HepG2 (cell line): ENCODE measurements at regions not wholly inside any gene's neighbourhood (a gene's known extent, or its start where the extent isn't known, plus 50 kb on each side); places are given as distances from the start of the nearest gene placed in this dataset.

Source experiments
- ATAC-seq: fragments of 200-7000 bp; cut with Tn5 transposase; 3 replicates; pipeline ENCODE4 v1.9.1; 2020; ENCODE audit warnings: mild to moderate bottlenecking, moderate library complexity
- BruUV-seq: library from RNA; stranded (reverse); fragments of 400-500 nt; replicated peaks from 2 replicates; lab custom pipeline; 2021; lab: Mats Ljungman, UMichigan
- CTCF ChIA-PET: fragments of 300-600 bp; formaldehyde crosslinking; extraction: SDS; loops from one replicate; lab custom pipeline; 2021; ENCODE audit warnings: low total read pairs, inconsistent platforms, low intra/inter-chr PET ratio; lab: Yijun Ruan, JAX
- POLR2A ChIA-PET: fragments of 350-600 bp; sonication (Branson Sonifier 250); formaldehyde crosslinking; loops from one replicate; lab custom pipeline; 2020; ENCODE audit warnings: antibody characterized with exemption, inconsistent platforms; lab: Yijun Ruan, JAX
- DNase-seq: peaks from one replicate; pipeline ENCODE4 v3.0.0-alpha.2; 2015; ENCODE audit warnings: low spot score
- FAIRE-seq: peaks from 3 replicates; lab custom pipeline; 2011; peaks lifted over from hg19 to GRCh38; lab: Jason Lieb, UNC
- H2AFZ ChIP-seq: one replicate; pipeline ENCODE4 v1.6.1; 2011; ENCODE audit warnings: low read length, inconsistent platforms
- H3K27ac ChIP-seq: fragments of 300-600 bp; 3 replicates; pipeline ENCODE4 v1.8.0; 2011; ENCODE audit warnings: mixed run types, mild to moderate bottlenecking, mixed read lengths, low read length, inconsistent platforms; ENCODE audit not compliant: insufficient read depth; ENCODE audit errors: extremely low read length
- H3K27me3 ChIP-seq, 2 experiments: fragments of 200-600 bp in 1 of 2; 2 replicates in 1 of 2; 3 replicates in 1 of 2; pipeline versions ENCODE4 v1.6.0 to v1.8.0; 2011; ENCODE audit warnings: low read length in 2 of 2, mild to moderate bottlenecking in 2 of 2, moderate library complexity in 2 of 2, inconsistent platforms in 1 of 2; ENCODE audit not compliant: insufficient read depth in 2 of 2, control insufficient read depth in 1 of 2
- H3K36me3 ChIP-seq, 2 experiments: fragments of 200-600 bp in 1 of 2; replicated peaks in 1 of 2; 2 replicates in 1 of 2; 3 replicates in 1 of 2; pipeline versions ENCODE4 v1.5.1 to v1.8.0; 2011; ENCODE audit warnings: low read length in 2 of 2, inconsistent platforms in 1 of 2; ENCODE audit not compliant: insufficient read depth in 2 of 2, control insufficient read depth in 1 of 2
- H3K4me1 ChIP-seq: 2 replicates; pipeline ENCODE4 v1.5.1; 2012; ENCODE audit warnings: low read length, inconsistent platforms; ENCODE audit not compliant: insufficient read depth
- H3K4me2 ChIP-seq: 2 replicates; pipeline ENCODE4 v1.6.0; 2011; ENCODE audit warnings: low read depth, low read length, inconsistent platforms
- H3K4me3 ChIP-seq, 3 experiments: fragments of 200-600 bp in 1 of 3; sonication (generic), shearing (Covaris generic) in 1 of 3; replicated peaks in 1 of 3; 2 replicates each; pipeline ENCODE4 v1.5.1; 2011 to 2016; ENCODE audit warnings: low read length in 3 of 3, inconsistent platforms in 2 of 3, low read depth in 2 of 3, mild to moderate bottlenecking in 2 of 3, control low read depth in 1 of 3, mixed read lengths in 1 of 3; ENCODE audit not compliant: insufficient read depth in 1 of 3
- H3K79me2 ChIP-seq: one replicate; pipeline ENCODE4 v1.6.1; 2011; ENCODE audit warnings: low read length, inconsistent platforms; ENCODE audit not compliant: insufficient read depth
- H3K9ac ChIP-seq: 2 replicates; pipeline ENCODE4 v1.6.0; 2011; ENCODE audit warnings: mild to moderate bottlenecking, low read depth, low read length, inconsistent platforms; ENCODE audit not compliant: insufficient read depth
- H3K9me3 ChIP-seq: 2 replicates; pipeline ENCODE4 v1.5.1; 2012; ENCODE audit warnings: mild to moderate bottlenecking, low read length
- H4K20me1 ChIP-seq: 2 replicates; pipeline ENCODE4 v1.6.0; 2011; ENCODE audit warnings: inconsistent platforms, mild to moderate bottlenecking, low read length, moderate library complexity; ENCODE audit not compliant: insufficient read depth
- CC2D1A ChIP-seq: sonication (generic); formaldehyde crosslinking; IDR thresholded peaks from 2 replicates; pipeline ENCODE4 v1.8.1; 2023; ENCODE audit warnings: mild to moderate bottlenecking, missing genetic modification reagents
- DNMT1 ChIP-seq: sonication (generic); formaldehyde crosslinking; IDR thresholded peaks from 2 replicates; pipeline ENCODE4 v1.5.1; 2020; ENCODE audit warnings: mild to moderate bottlenecking, missing genetic modification reagents
- EP300 ChIP-seq, 3 experiments: sonication (generic) in 1 of 3; formaldehyde crosslinking in 1 of 3; IDR thresholded peaks; 2 replicates each; pipeline versions ENCODE4 v1.5.1 to v1.6.1; 2011 to 2020; ENCODE audit warnings: low read depth in 2 of 3, low read length in 2 of 3, borderline replicate concordance in 1 of 3, improper control_type of control experiment in 1 of 3, mild to moderate bottlenecking in 1 of 3, missing genetic modification reagents in 1 of 3, moderate library complexity in 1 of 3
- FIP1L1 ChIP-seq: fragments of 200-400 bp; formaldehyde crosslinking; IDR thresholded peaks from 2 replicates; pipeline ENCODE4 v1.6.1; 2018; ENCODE audit warnings: low read depth, mild to moderate bottlenecking, low read length, moderate library complexity, borderline replicate concordance; ENCODE audit not compliant: insufficient read depth
- GABPA ChIP-seq, 2 experiments: IDR thresholded peaks; 2 replicates each; pipeline ENCODE4 v1.6.1; 2011 to 2016; ENCODE audit warnings: low read depth in 2 of 2, low read length in 1 of 2, missing biosample characterization in 1 of 2, missing genetic modification characterization in 1 of 2
- GPN1 ChIP-seq: sonication (generic); formaldehyde crosslinking; IDR thresholded peaks from 2 replicates; pipeline ENCODE4 v1.5.1; 2020; ENCODE audit warnings: missing genetic modification reagents, borderline replicate concordance
- MAZ ChIP-seq, 2 experiments: sonication (generic) in 1 of 2; formaldehyde crosslinking in 1 of 2; IDR thresholded peaks; 2 replicates each; pipeline versions ENCODE4 v1.5.0 to v1.6.1; 2012 to 2020; ENCODE audit warnings: low read depth in 2 of 2, mild to moderate bottlenecking in 2 of 2, borderline replicate concordance in 1 of 2, improper control_type of control experiment in 1 of 2, low read length in 1 of 2, missing genetic modification reagents in 1 of 2, moderate library complexity in 1 of 2
- NFE2L1 ChIP-seq: sonication (generic); formaldehyde crosslinking; IDR thresholded peaks from 2 replicates; pipeline ENCODE4 v1.4.0; 2020; ENCODE audit warnings: missing genetic modification reagents, mild to moderate bottlenecking, borderline replicate concordance
- NFIB ChIP-seq: sonication (generic); formaldehyde crosslinking; IDR thresholded peaks from 2 replicates; pipeline ENCODE4 v1.9.0; 2021; ENCODE audit warnings: missing genetic modification reagents, mild to moderate bottlenecking, borderline replicate concordance
- PHF8 ChIP-seq: sonication (generic); formaldehyde crosslinking; IDR thresholded peaks from 2 replicates; pipeline ENCODE4 v1.5.0; 2020; ENCODE audit warnings: missing genetic modification reagents
- RBFOX2 ChIP-seq: fragments of 200-400 bp; formaldehyde crosslinking; IDR thresholded peaks from 2 replicates; pipeline ENCODE4 v1.6.1; 2017; ENCODE audit warnings: low read depth, mild to moderate bottlenecking, low read length
- STAT5B ChIP-seq: sonication (generic); formaldehyde crosslinking; IDR thresholded peaks from 2 replicates; pipeline ENCODE4 v1.4.0; 2020; ENCODE audit warnings: missing genetic modification reagents
- ZNF335 ChIP-seq: sonication (generic); formaldehyde crosslinking; IDR thresholded peaks from 2 replicates; pipeline ENCODE4 v1.4.0; 2020; ENCODE audit warnings: missing genetic modification reagents
- ZNF558 ChIP-seq: sonication (generic); formaldehyde crosslinking; IDR thresholded peaks from 2 replicates; pipeline ENCODE4 v1.9.0; 2022; ENCODE audit warnings: mild to moderate bottlenecking, missing genetic modification reagents, borderline replicate concordance
- ZNF616 ChIP-seq: sonication (generic); formaldehyde crosslinking; IDR thresholded peaks from 2 replicates; pipeline ENCODE4 v1.5.0; 2020; ENCODE audit warnings: low read depth, mild to moderate bottlenecking, missing genetic modification reagents
- WGBS: methylation state at CpG from one replicate; pipeline ENCODE4 v1.1.6; 2017; ENCODE audit warnings: low lambda C conversion rate; 5-methylcytosine and 5-hydroxymethylcytosine counted together
- in situ Hi-C: cut with HindIII; loops from 2 replicates; pipeline ENCODE4 v1.10.0; 2017; ENCODE audit warnings: low pct_unique_long_range_greater_than_20kb; ENCODE audit not compliant: extremely low pct_ligation_motif_present
- intact Hi-C: fragments of 100-400 bp; cut with micrococcal nuclease; formaldehyde crosslinking; loops from one replicate; pipeline ENCODE4 v1.10.0; 2022; ENCODE audit not compliant: unreplicated experiment
- TF ChIP-seq, protein P1 (sequence below): sonication (generic); formaldehyde crosslinking; conservative IDR thresholded peaks from 2 replicates; pipeline ENCODE4 v1.8.0; 2022; ENCODE audit warnings: missing genetic modification reagents
- TF ChIP-seq, protein P2 (sequence below): sonication (generic); formaldehyde crosslinking; IDR thresholded peaks from 2 replicates; pipeline ENCODE4 v1.4.0; 2020; ENCODE audit warnings: mild to moderate bottlenecking, missing genetic modification reagents

DNA sequence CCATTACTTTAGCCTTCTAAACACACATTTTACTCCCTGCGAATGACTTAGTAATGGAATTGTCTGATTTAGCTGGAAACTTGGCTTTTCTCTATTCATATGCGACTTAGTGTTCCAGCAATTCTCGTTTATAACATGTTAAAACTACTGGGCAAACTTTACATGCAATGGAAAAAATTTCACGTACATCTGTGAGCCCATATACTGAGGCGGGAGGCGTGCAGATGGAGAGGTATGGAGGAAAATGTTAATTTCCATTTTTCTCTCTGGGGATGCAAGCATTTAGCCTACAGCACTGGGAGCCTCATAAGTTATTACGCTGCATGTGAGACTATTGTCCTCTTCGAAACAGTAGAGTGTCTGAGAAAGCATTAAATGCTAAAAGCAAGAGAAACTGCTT lies 591.5 kb upstream of the ANKRD30A start (continued):
- TF ChIP-seq, protein P1, sequence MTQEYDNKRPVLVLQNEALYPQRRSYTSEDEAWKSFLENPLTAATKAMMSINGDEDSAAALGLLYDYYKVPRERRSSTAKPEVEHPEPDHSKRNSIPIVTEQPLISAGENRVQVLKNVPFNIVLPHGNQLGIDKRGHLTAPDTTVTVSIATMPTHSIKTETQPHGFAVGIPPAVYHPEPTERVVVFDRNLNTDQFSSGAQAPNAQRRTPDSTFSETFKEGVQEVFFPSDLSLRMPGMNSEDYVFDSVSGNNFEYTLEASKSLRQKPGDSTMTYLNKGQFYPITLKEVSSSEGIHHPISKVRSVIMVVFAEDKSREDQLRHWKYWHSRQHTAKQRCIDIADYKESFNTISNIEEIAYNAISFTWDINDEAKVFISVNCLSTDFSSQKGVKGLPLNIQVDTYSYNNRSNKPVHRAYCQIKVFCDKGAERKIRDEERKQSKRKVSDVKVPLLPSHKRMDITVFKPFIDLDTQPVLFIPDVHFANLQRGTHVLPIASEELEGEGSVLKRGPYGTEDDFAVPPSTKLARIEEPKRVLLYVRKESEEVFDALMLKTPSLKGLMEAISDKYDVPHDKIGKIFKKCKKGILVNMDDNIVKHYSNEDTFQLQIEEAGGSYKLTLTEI (CRISPR knock-in tag), result no peak
- TF ChIP-seq ZNF616 (CRISPR knock-in tag), result no peak
- no peak for TF ChIP-seq EP300 (IDR thresholded peaks at IDR 0.05; ENCODE audit: low read depth in 2 of 2, low read length in 2 of 2)
- TF ChIP-seq EP300 (CRISPR knock-in tag; IDR thresholded peaks at IDR 0.05; ENCODE audit: borderline replicate concordance), result no peak

DNA sequence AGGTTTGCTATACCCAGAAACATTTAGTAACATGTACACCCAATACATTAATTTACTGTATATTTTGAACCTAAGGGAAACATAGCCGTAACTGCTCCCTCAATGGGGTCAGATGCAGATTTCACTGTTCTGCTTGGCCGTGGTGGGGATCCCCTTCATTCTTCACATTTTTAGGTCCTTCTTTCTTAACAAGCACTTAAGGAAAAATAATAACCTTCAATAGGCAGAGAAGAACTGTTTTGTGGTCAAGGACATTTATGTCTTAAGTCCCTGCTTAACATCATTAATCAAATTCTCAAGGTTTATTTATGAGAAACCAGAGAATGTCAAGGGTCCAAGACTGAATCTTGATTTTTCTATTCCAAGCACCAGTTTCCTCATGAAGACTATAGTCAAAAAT lies 592.1 kb upstream of the ANKRD30A start:
- in situ Hi-C loops, result no loop called here
- TF ChIP-seq FIP1L1, result no peak
- TF ChIP-seq, protein P2, sequence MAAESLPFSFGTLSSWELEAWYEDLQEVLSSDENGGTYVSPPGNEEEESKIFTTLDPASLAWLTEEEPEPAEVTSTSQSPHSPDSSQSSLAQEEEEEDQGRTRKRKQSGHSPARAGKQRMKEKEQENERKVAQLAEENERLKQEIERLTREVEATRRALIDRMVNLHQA (CRISPR knock-in tag), result no peak
- TF ChIP-seq ZNF335 (CRISPR knock-in tag), result no peak
- no peak for TF ChIP-seq GABPA (IDR thresholded peaks at IDR 0.05; ENCODE audit: low read depth, low read length)
- TF ChIP-seq GABPA (CRISPR knock-in tag; IDR thresholded peaks at IDR 0.05; ENCODE audit: low read depth), result no peak
- no peak for TF ChIP-seq MAZ (IDR thresholded peaks at IDR 0.05; ENCODE audit: borderline replicate concordance, low read depth, low read length)
- no peak for TF ChIP-seq MAZ (CRISPR knock-in tag; IDR thresholded peaks at IDR 0.05; ENCODE audit: low read depth)
- no peak for TF ChIP-seq ZNF558 (CRISPR knock-in tag)
- no peak for TF ChIP-seq GPN1
- no peak for TF ChIP-seq STAT5B
- no peak for TF ChIP-seq NFE2L1 (CRISPR knock-in tag)
- TF ChIP-seq CC2D1A (CRISPR knock-in tag), result no peak
- no peak for TF ChIP-seq NFIB
- TF ChIP-seq PHF8 (CRISPR knock-in tag), result no peak
- TF ChIP-seq RBFOX2, result no peak
- TF ChIP-seq DNMT1, result no peak
- Histone ChIP-seq H3K4me1 (no peaks in the 10 kb centered on the region), H3K36me3 (no peaks in the 10 kb centered on the region), H3K9ac (no peak overlapping the region), H3K9me3 (peaks cover 7% of the 10 kb centered on the region; the same call in 1 of the 2 replicates), H3K27ac (no peak overlapping the region), H3K4me2 (no peak overlapping the region), H3K4me3 (no peak overlapping the region), H4K20me1 (no peaks in the 10 kb centered on the region), H3K27me3 (no peaks in the 10 kb centered on the region), H2AFZ (no peak overlapping the region), H3K79me2 (no peaks in the 10 kb centered on the region)
- no TSS peak for BruUV-seq
- POLR2A ChIA-PET, result no interaction called here
- FAIRE-seq (no peak), ATAC-seq (no peak), DNase-seq (no peak)
- CTCF ChIA-PET, result no interaction called here
- intact Hi-C loops, result no loop called here
- 8% methylated on average over 2 of the region's 2 CpGs for WGBS
